ENCODE measurements at regions not wholly inside any gene's neighbourhood (a gene's known extent, or its start where the extent isn't known, plus 50 kb on each side); places are given as distances from the start of the nearest gene placed in this dataset.

DNA sequence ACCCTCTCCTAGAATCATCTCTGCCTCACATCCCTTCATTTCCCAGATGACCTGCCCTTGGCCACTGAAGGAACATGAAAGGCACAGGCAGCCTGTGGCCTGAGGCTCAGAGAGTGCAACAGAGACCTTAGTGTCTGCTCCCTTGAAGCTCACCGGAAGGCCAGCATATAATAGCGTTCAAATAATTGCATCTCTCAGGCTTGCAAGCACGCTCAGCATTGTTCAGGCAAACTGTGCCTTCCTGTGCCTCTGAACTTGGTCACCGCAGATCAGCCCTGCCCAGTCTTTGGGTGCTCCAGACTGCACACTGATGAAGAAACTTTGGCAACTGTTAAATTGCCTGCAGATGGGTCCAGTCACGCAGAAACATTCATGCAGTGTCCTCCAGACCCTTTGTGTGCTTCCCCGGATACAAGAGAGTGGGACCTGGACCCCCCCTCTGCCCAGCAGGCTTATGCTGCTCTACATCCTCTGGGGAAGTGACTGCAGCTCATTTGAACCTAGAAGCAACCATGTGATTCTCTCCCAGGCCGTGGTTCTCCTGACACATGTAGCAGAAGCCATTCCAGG, 216.0 kb upstream of the ANKRD55 start:
- H4K20me1 ChIP-seq (ENCODE audit: insufficient read depth, poor library complexity, severe bottlenecking), result no peaks in the 10 kb centered on the region
- peaks cover 7% of the 10 kb centered on the region for H3K4me1 ChIP-seq (ENCODE audit: insufficient read depth)

DNA sequence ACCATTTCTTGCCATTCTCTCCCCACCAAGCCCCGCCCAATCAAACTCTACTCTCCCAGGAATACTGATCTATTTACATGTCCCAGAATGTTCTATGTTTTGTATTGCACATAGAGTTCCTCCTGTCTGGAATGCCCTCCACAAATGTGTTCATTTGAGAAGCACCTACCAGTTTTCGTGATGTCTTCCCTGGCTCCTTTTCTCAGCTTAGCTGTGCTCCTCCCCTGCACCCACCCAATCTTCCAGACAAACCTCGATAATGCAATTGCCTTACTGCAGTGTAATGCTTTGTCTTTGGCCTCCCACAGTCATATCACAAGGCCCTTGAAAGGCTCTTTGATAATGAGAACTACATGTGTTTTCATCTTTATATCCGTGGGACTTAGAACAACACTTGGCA, 214.5 kb upstream of the ANKRD55 start:
- H3K79me2 ChIP-seq, result no peaks in the 10 kb centered on the region
- no peak for TF ChIP-seq EZH2 (IDR thresholded peaks at IDR 0.05; ENCODE audit: borderline replicate concordance)
- TF ChIP-seq, protein P1, sequence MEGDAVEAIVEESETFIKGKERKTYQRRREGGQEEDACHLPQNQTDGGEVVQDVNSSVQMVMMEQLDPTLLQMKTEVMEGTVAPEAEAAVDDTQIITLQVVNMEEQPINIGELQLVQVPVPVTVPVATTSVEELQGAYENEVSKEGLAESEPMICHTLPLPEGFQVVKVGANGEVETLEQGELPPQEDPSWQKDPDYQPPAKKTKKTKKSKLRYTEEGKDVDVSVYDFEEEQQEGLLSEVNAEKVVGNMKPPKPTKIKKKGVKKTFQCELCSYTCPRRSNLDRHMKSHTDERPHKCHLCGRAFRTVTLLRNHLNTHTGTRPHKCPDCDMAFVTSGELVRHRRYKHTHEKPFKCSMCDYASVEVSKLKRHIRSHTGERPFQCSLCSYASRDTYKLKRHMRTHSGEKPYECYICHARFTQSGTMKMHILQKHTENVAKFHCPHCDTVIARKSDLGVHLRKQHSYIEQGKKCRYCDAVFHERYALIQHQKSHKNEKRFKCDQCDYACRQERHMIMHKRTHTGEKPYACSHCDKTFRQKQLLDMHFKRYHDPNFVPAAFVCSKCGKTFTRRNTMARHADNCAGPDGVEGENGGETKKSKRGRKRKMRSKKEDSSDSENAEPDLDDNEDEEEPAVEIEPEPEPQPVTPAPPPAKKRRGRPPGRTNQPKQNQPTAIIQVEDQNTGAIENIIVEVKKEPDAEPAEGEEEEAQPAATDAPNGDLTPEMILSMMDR (IDR thresholded peaks at IDR 0.05; ENCODE audit: poor library complexity), result no peak
- no peak for TF ChIP-seq EZH2phosphoT487 (IDR thresholded peaks at IDR 0.05; ENCODE audit: low read depth, severe bottlenecking, unreplicated experiment)

More for the DNA sequence above, 216.0 kb upstream of the ANKRD55 start:
- Histone ChIP-seq H2AFZ (no peak overlapping the region), H3K9me2 (replicated peaks; ENCODE audit: insufficient read depth) (no peaks in the 10 kb centered on the region), H3K79me2 (no peaks in the 10 kb centered on the region), H3K27me3 (no peaks in the 10 kb centered on the region), H3K36me3 (replicated peaks; ENCODE audit: insufficient read depth, low read depth) (no peaks in the 10 kb centered on the region), H3K4me2 (no peak overlapping the region), H3K4me3 (no peak overlapping the region), H3K27ac (no peak overlapping the region), H3K9me3 (ENCODE audit: low read depth) (no peaks in the 10 kb centered on the region)
- 92% methylated on average over 7 of the region's 7 CpGs for WGBS (ENCODE audit: low lambda C conversion rate, missing lambda C conversion rate)
- no peak for DNase-seq (ENCODE audit: low spot score)
- TF ChIP-seq, protein P1 (IDR thresholded peaks at IDR 0.05; ENCODE audit: poor library complexity), result no peak
- TF ChIP-seq EZH2phosphoT487 (IDR thresholded peaks at IDR 0.05; ENCODE audit: low read depth, severe bottlenecking, unreplicated experiment), result no peak
- TF ChIP-seq EZH2 (IDR thresholded peaks at IDR 0.05; ENCODE audit: borderline replicate concordance), result no peak

DNA sequence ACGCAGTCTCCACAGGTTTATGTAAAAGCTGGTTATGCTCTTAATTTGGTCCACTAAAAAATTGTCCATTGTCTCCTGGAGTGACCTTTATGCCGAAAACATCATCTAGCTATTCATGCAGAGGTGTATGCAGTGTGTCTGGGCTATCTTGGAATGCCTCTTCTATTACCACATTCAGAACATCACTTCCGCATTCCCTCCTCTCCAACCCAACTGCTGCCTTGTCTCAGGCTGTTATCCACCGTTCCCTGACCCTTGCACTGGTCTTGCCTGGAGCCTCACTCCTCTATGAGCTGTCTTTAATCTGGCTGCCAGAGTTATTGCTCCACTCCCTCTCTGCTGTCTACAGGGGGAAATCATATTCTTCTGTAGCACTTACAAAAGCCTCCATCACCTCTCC, 214.1 kb upstream of the ANKRD55 start:
- Histone ChIP-seq H3K36me3 (replicated peaks; ENCODE audit: insufficient read depth, low read depth) (no peaks in the 10 kb centered on the region), H3K27ac (peak overlapping the region; percentile 62), H3K4me2 (no peak overlapping the region), H3K9me3 (ENCODE audit: low read depth) (no peaks in the 10 kb centered on the region), H3K79me2 (no peaks in the 10 kb centered on the region), H3K9me2 (replicated peaks; ENCODE audit: insufficient read depth) (no peaks in the 10 kb centered on the region), H3K4me1 (ENCODE audit: insufficient read depth) (peaks cover 7% of the 10 kb centered on the region), H2AFZ (no peak overlapping the region), H3K4me3 (no peak overlapping the region), H3K27me3 (no peaks in the 10 kb centered on the region), H4K20me1 (ENCODE audit: insufficient read depth, poor library complexity, severe bottlenecking) (no peaks in the 10 kb centered on the region)
- TF ChIP-seq, protein P1 (IDR thresholded peaks at IDR 0.05; ENCODE audit: poor library complexity), result no peak
- TF ChIP-seq EZH2 (IDR thresholded peaks at IDR 0.05; ENCODE audit: borderline replicate concordance) (no peak), EZH2phosphoT487 (IDR thresholded peaks at IDR 0.05; ENCODE audit: low read depth, severe bottlenecking, unreplicated experiment) (no peak)
- DNase-seq (ENCODE audit: low spot score), result peak; percentile 80
- WGBS (ENCODE audit: low lambda C conversion rate, missing lambda C conversion rate), result 51% methylated on average over 4 of the region's 4 CpGs

More for the DNA sequence above, 214.5 kb upstream of the ANKRD55 start:
- H3K27me3 ChIP-seq, result no peaks in the 10 kb centered on the region
- H3K36me3 ChIP-seq (replicated peaks; ENCODE audit: insufficient read depth, low read depth), result no peaks in the 10 kb centered on the region
- no peak overlapping the region for H2AFZ ChIP-seq
- H3K4me2 ChIP-seq, result no peak overlapping the region
- no peak for DNase-seq (ENCODE audit: low spot score)
- H4K20me1 ChIP-seq (ENCODE audit: insufficient read depth, poor library complexity, severe bottlenecking), result no peaks in the 10 kb centered on the region
- H3K9me2 ChIP-seq (replicated peaks; ENCODE audit: insufficient read depth), result no peaks in the 10 kb centered on the region
- H3K4me3 ChIP-seq, result no peak overlapping the region
- H3K4me1 ChIP-seq (ENCODE audit: insufficient read depth), result peaks cover 7% of the 10 kb centered on the region
- peak overlapping the region; percentile 62 for H3K27ac ChIP-seq
- 92% methylated on average over 4 of the region's 4 CpGs for WGBS (ENCODE audit: low lambda C conversion rate, missing lambda C conversion rate)
- no peaks in the 10 kb centered on the region for H3K9me3 ChIP-seq (ENCODE audit: low read depth)
